Esophagus muscularis mucosa (tissue), 4 donors: ENCODE measurements at regions not wholly inside any gene's neighbourhood (a gene's known extent, or its start where the extent isn't known, plus 50 kb on each side); places are given as distances from the start of the nearest gene placed in this dataset.
"Not testable (repeated sequence)": the region's sequence is repeated elsewhere in the genome, so short reads cannot be mapped to it uniquely, and the experiment has no call there.

ENCODE experiments used
- DNase-seq: peaks from one replicate; pipeline ENCODE4 v3.0.0-alpha.2; 2017; ENCODE audit errors: extremely low spot score
- H3K27ac ChIP-seq, 4 donors: fragments of 200-600 bp; sonication (generic); replicated peaks in 1 of 4; 1 replicate in 3 of 4; 2 replicates in 1 of 4; pipeline ENCODE4 v1.5.1; 2016 to 2019; ENCODE audit warnings: mild to moderate bottlenecking in 1 of 4
- H3K27me3 ChIP-seq, 4 donors: fragments of 200-600 bp; sonication (generic); one replicate each; pipeline versions ENCODE4 v1.5.1 to v1.6.0; 2016 to 2019
- H3K36me3 ChIP-seq, 4 donors: fragments of 200-600 bp; sonication (generic); one replicate each; pipeline ENCODE4 v1.5.1; 2016 to 2019
- H3K4me1 ChIP-seq, 4 donors: fragments of 200-600 bp; sonication (generic); one replicate each; pipeline ENCODE4 v1.5.1; 2016 to 2019
- H3K4me3 ChIP-seq, 4 donors: fragments of 200-600 bp; sonication (generic); 1 replicate in 2 of 4; 2 replicates in 2 of 4; pipeline ENCODE4 v1.5.1; 2016 to 2019; ENCODE audit warnings: mild to moderate bottlenecking in 4 of 4, moderate library complexity in 1 of 4
- H3K9me3 ChIP-seq, 4 donors: fragments of 200-600 bp; sonication (generic); 1 replicate in 3 of 4; 2 replicates in 1 of 4; pipeline ENCODE4 v1.5.1; 2016 to 2019
- CTCF ChIP-seq, 3 experiments: fragments of 200-600 bp in 2 of 3; fragments of 450-650 bp in 1 of 3; sonication (generic) in 2 of 3; IDR thresholded peaks; one replicate each; pipeline ENCODE4 v1.5.1; 2017 to 2019; ENCODE audit warnings: antibody characterized with exemption in 3 of 3, mild to moderate bottlenecking in 2 of 3, moderate library complexity in 1 of 3
- EP300 ChIP-seq: sonication (generic); formaldehyde crosslinking; IDR thresholded peaks from one replicate; pipeline ENCODE4 v1.6.1; 2017; ENCODE audit warnings: antibody characterized with exemption
- POLR2A ChIP-seq: fragments of 450-650 bp; IDR thresholded peaks from one replicate; pipeline ENCODE4 v1.6.1; 2017; ENCODE audit warnings: antibody characterized with exemption, moderate library complexity, mild to moderate bottlenecking, low read depth
- POLR2AphosphoS5 ChIP-seq, 2 donors: sonication (generic); formaldehyde crosslinking; IDR thresholded peaks; one replicate each; pipeline ENCODE4 v1.6.1; 2017; ENCODE audit warnings: antibody characterized with exemption in 2 of 2
- WGBS: methylation state at CpG from one replicate; pipeline ENCODE4 v1.1.5; 2018; 5-methylcytosine and 5-hydroxymethylcytosine counted together
- intact Hi-C: fragments of 100-400 bp; cut with DNase I; formaldehyde crosslinking; loops from one replicate; pipeline ENCODE4 v1.15.1; 2023

- TF ChIP-seq POLR2A (no peak), CTCF (IDR thresholded peaks at IDR 0.05) (no peak), EP300 (no peak), POLR2AphosphoS5 (IDR thresholded peaks at IDR 0.05) (no peak)
- no peak overlapping the region for H3K27ac ChIP-seq
These were observed 156.3 kb upstream of the PZP start for GRCh38 chr12:9364224-9365176.

GRCh38 chr12:9363145-9363544, 154.9 kb upstream of the PZP start:
- H3K27ac ChIP-seq: no peak overlapping the region
- no peaks in the 10 kb centered on the region for H3K9me3 ChIP-seq
- no peaks in the 10 kb centered on the region for H3K36me3 ChIP-seq
- WGBS: 91% methylated on average over 6 of the region's 6 CpGs
- intact Hi-C loops: no loop called here
- no peak for TF ChIP-seq POLR2AphosphoS5 (IDR thresholded peaks at IDR 0.05)
- TF ChIP-seq CTCF (IDR thresholded peaks at IDR 0.05): no peak
- TF ChIP-seq EP300: no peak
- TF ChIP-seq POLR2A: no peak
- DNase-seq: no peak
- peaks cover 0 to 20% (median 3%) of the 10 kb centered on the region in 4 donors for H3K4me1 ChIP-seq
- no peak overlapping the region for H3K4me3 ChIP-seq
- no peaks in the 10 kb centered on the region for H3K27me3 ChIP-seq

More at GRCh38 chr12:9364224-9365176, 156.3 kb upstream of the PZP start:
- intact Hi-C loops: no loop called here
- WGBS: 52% methylated on average over 5 of the region's 13 CpGs
- Histone ChIP-seq H3K4me1 (peaks cover 0 to 31% (median 3%) of the 10 kb centered on the region in 4 donors), H3K9me3 (no peaks in the 10 kb centered on the region), H3K4me3 (no peak overlapping the region), H3K36me3 (no peaks in the 10 kb centered on the region), H3K27me3 (no peaks in the 10 kb centered on the region)
- peak; percentile 81 for DNase-seq

- no peak for TF ChIP-seq EP300
- no peak for TF ChIP-seq POLR2A
- no peak for TF ChIP-seq CTCF (IDR thresholded peaks at IDR 0.05)
- no peak for TF ChIP-seq POLR2AphosphoS5 (IDR thresholded peaks at IDR 0.05)
- DNase-seq: no peak
- Histone ChIP-seq H3K9me3 (no peaks in the 10 kb centered on the region), H3K36me3 (no peaks in the 10 kb centered on the region), H3K4me3 (no peak overlapping the region), H3K27ac (no peak overlapping the region), H3K27me3 (no peaks in the 10 kb centered on the region), H3K4me1 (peaks cover 0 to 12% (median 3%) of the 10 kb centered on the region in 4 donors)
- WGBS: 84% methylated on average over 12 of the region's 12 CpGs
- intact Hi-C loops: no loop called here
These were observed 153.7 kb upstream of the PZP start for GRCh38 chr12:9361879-9362326.

GRCh38 chr12:9354009-9354754, 146.0 kb upstream of the PZP start:
- H3K27ac ChIP-seq, H3K36me3 ChIP-seq, H3K4me3 ChIP-seq, intact Hi-C loops, DNase-seq, H3K27me3 ChIP-seq: not testable (repeated sequence)
- Histone ChIP-seq H3K9me3 (peaks cover 0 to 22% (median 19%) of the 10 kb centered on the region in 4 donors), H3K4me1 (peaks cover 0 to 24% (median 18%) of the 10 kb centered on the region in 4 donors)
- WGBS: 87% methylated on average over 4 of the region's 4 CpGs

- Histone ChIP-seq H3K4me1 (peaks cover 0 to 25% (median 19%) of the 10 kb centered on the region in 4 donors), H3K36me3 (no peaks in the 10 kb centered on the region), H3K27ac (peak overlapping the region; percentile 61 to 81 (median 70)), H3K9me3 (peaks cover 0 to 22% (median 19%) of the 10 kb centered on the region in 4 donors), H3K27me3 (no peaks in the 10 kb centered on the region), H3K4me3 (no peak overlapping the region)
- TF ChIP-seq POLR2A (no peak), POLR2AphosphoS5 (IDR thresholded peaks at IDR 0.05) (no peak)
- intact Hi-C loops: no loop called here
- DNase-seq: no peak
- WGBS: 88% methylated on average over 2 of the region's 2 CpGs
These were observed 142.9 kb upstream of the PZP start for GRCh38 chr12:9351136-9351535.
